B cell (primary cell): ENCODE measurements at regions not wholly inside any gene's neighbourhood (a gene's known extent, or its start where the extent isn't known, plus 50 kb on each side); places are given as distances from the start of the nearest gene placed in this dataset.

Experiments
- ATAC-seq: fragments of 200-7000 bp; cut with Tn5 transposase; one replicate; pipeline ENCODE4 v1.10.0; 2021; ENCODE audit warnings: low read depth, mild to moderate bottlenecking, moderate number of reproducible peaks, moderate library complexity
- CTCF ChIA-PET: fragments of 350-600 bp; sonication (Branson Sonifier 250); formaldehyde crosslinking; loops from one replicate; lab custom pipeline; 2021; ENCODE audit warnings: antibody characterized with exemption, inconsistent platforms; lab: Charles Lee
- POLR2A ChIA-PET: fragments of 350-600 bp; sonication (Branson Sonifier 250); formaldehyde crosslinking; loops from one replicate; lab custom pipeline; 2021; ENCODE audit warnings: antibody characterized with exemption; lab: Charles Lee
- DNase-seq: peaks from one replicate; pipeline ENCODE4 v3.0.0; 2013
- H2AFZ ChIP-seq: 2 replicates; pipeline ENCODE4 v1.6.1; 2012; ENCODE audit warnings: mild to moderate bottlenecking, low read depth, low read length; ENCODE audit not compliant: insufficient read depth, poor library complexity, severe bottlenecking
- H3K27ac ChIP-seq, 2 donors: 1 replicate in 1 of 2; 2 replicates in 1 of 2; pipeline ENCODE4 v1.5.1; 2012 to 2013; ENCODE audit warnings: low read length in 2 of 2, mild to moderate bottlenecking in 2 of 2, moderate library complexity in 1 of 2
- H3K27me3 ChIP-seq, 4 experiments: fragments of 200-600 bp in 1 of 4; sonication (generic) in 1 of 4; replicated peaks in 1 of 4; 1 replicate in 2 of 4; 2 replicates in 2 of 4; pipeline versions ENCODE4 v1.6.1 to v1.7.0; 2013 to 2016; ENCODE audit warnings: low read length in 3 of 4, mild to moderate bottlenecking in 2 of 4, mixed read lengths in 1 of 4, moderate library complexity in 1 of 4; ENCODE audit not compliant: insufficient read depth in 4 of 4, control insufficient read depth in 3 of 4; ENCODE audit errors: control extremely low read depth in 1 of 4
- H3K36me3 ChIP-seq, 2 experiments: replicated peaks in 1 of 2; 1 replicate in 1 of 2; 2 replicates in 1 of 2; pipeline versions ENCODE4 v1.6.1 to v1.7.1; 2013; ENCODE audit warnings: low read length in 1 of 2; ENCODE audit not compliant: insufficient read depth in 2 of 2, control insufficient read depth in 1 of 2; ENCODE audit errors: control extremely low read depth in 1 of 2, extremely low read depth in 1 of 2
- H3K4me1 ChIP-seq, 2 donors: fragments of 200-600 bp in 1 of 2; sonication (generic) in 1 of 2; 1 replicate in 1 of 2; 2 replicates in 1 of 2; pipeline versions ENCODE4 v1.5.1 to v1.6.1; 2013 to 2017; ENCODE audit warnings: low read length in 2 of 2; ENCODE audit not compliant: control insufficient read depth in 2 of 2, insufficient read depth in 2 of 2
- H3K4me2 ChIP-seq: replicated peaks from 2 replicates; pipeline ENCODE3; 2012; ENCODE audit warnings: mild to moderate bottlenecking, low read depth, low read length; ENCODE audit not compliant: poor library complexity, severe bottlenecking
- H3K4me3 ChIP-seq, 5 experiments: fragments of 200-600 bp in 1 of 5; sonication (generic) in 1 of 5; 1 replicate in 3 of 5; 2 replicates in 2 of 5; pipeline versions ENCODE4 v1.5.1 to v1.7.0; 2011 to 2016; ENCODE audit warnings: low read length in 4 of 5, mild to moderate bottlenecking in 4 of 5, low read depth in 2 of 5, control low read depth in 1 of 5, moderate library complexity in 1 of 5; ENCODE audit not compliant: insufficient read depth in 1 of 5; ENCODE audit errors: control extremely low read depth in 1 of 5, extremely low read depth in 1 of 5
- H3K79me2 ChIP-seq: fragments of 200-600 bp; sonication (generic); one replicate; pipeline ENCODE4 v1.6.0; 2016; ENCODE audit warnings: low read length; ENCODE audit not compliant: control insufficient read depth, insufficient read depth
- H3K9ac ChIP-seq: fragments of 200-600 bp; sonication (generic); 2 replicates; pipeline ENCODE4 v1.6.1; 2017; ENCODE audit warnings: mild to moderate bottlenecking, low read length, moderate library complexity
- H3K9me3 ChIP-seq, 3 donors: one replicate each; pipeline versions ENCODE4 v1.6.1 to v1.7.1; 2013; ENCODE audit warnings: low read length in 2 of 3; ENCODE audit not compliant: control insufficient read depth in 2 of 3, insufficient read depth in 1 of 3; ENCODE audit errors: control extremely low read depth in 1 of 3
- H4K20me1 ChIP-seq: 2 replicates; pipeline ENCODE4 v1.6.0; 2012; ENCODE audit warnings: mild to moderate bottlenecking, low read length; ENCODE audit not compliant: insufficient read depth, control insufficient read depth, poor library complexity, severe bottlenecking
- H3K27ac Mint-ChIP-seq: one replicate; pipeline ENCODE4 v1.8.0; 2021; ENCODE audit warnings: mixed read lengths
- H3K27me3 Mint-ChIP-seq: one replicate; pipeline ENCODE4 v1.8.0; 2021; ENCODE audit warnings: mixed read lengths
- H3K4me1 Mint-ChIP-seq: one replicate; pipeline ENCODE4 v1.8.0; 2021; ENCODE audit warnings: mixed read lengths
- H3K4me3 Mint-ChIP-seq: one replicate; pipeline ENCODE4 v1.8.0; 2021; ENCODE audit warnings: mixed read lengths
- H3K9me3 Mint-ChIP-seq: one replicate; pipeline ENCODE4 v1.8.0; 2022; ENCODE audit warnings: mixed read lengths; ENCODE audit not compliant: insufficient read depth
- CTCF ChIP-seq: fragments of 200-600 bp; IDR thresholded peaks from one replicate; pipeline ENCODE4 v1.8.0; 2022; ENCODE audit warnings: antibody characterized with exemption, mild to moderate bottlenecking
- EZH2 ChIP-seq: IDR thresholded peaks from 2 replicates; pipeline ENCODE4 v1.6.1; 2012; ENCODE audit warnings: borderline replicate concordance, low read depth, mild to moderate bottlenecking, moderate library complexity, low read length; ENCODE audit not compliant: insufficient read depth, poor library complexity, severe bottlenecking
- WGBS: methylation state at CpG from one replicate; pipeline ENCODE4 v1.1.5; 2013; ENCODE audit warnings: missing lambda C conversion rate; ENCODE audit not compliant: insufficient coverage; 5-methylcytosine and 5-hydroxymethylcytosine counted together
- intact Hi-C: fragments of 100-400 bp; cut with micrococcal nuclease; formaldehyde crosslinking; loops from one replicate; pipeline ENCODE4 v1.10.0; 2022

DNA sequence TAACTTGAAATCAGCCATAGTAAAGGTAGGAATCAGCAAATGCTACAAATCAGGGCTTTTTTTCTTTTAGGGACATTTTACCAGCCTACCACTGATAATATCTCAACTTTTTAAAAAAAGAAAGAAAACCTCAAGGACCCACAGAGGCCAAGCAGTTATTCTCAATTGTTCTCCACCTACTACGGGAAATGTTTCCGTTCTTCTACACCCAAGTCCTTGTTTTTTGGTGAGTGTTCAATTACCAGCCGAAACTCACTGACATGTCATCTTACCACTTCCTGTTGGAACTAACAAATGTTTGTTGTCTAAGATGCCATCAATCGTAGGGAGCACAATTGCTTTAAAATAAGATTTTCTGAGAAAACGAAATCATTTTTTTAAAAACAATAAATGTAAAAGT lies 50.2 kb upstream of the CDK1 start:
- Mint-ChIP-seq H3K27me3 (peaks cover 11% of the 10 kb centered on the region), H3K4me1 (peaks cover 39% of the 10 kb centered on the region), H3K9me3 (no peaks in the 10 kb centered on the region), H3K27ac (no peak overlapping the region), H3K4me3 (no peak overlapping the region)
- H4K20me1 ChIP-seq: no peaks in the 10 kb centered on the region
- ChIA-PET CTCF (interaction anchor here (1.2 kb wide), 1 partner anchor 41 kb away, joined by 4 read pairs; no protein-coding TSS in a partner anchor), POLR2A (no interaction called here)
- H3K27me3 ChIP-seq: peaks cover 0 to 4% (median 1%) of the 10 kb centered on the region in 4 experiments
- no peak overlapping the region for H3K27ac ChIP-seq
- DNase-seq (no peak), ATAC-seq (no peak)
- H3K9me3 ChIP-seq: no peaks in the 10 kb centered on the region
- H2AFZ ChIP-seq: no peak overlapping the region
- intact Hi-C loops: loop anchor here (2.0 kb wide), 1 partner anchor 13 kb away; no protein-coding TSS in a partner anchor
- H3K79me2 ChIP-seq: no peaks in the 10 kb centered on the region
- peak overlapping the region; percentile 2 for H3K4me2 ChIP-seq
- H3K4me1 ChIP-seq: peaks cover 16 to 18% of the 10 kb centered on the region in 2 donors
- 72% methylated on average over 2 of the region's 5 CpGs for WGBS
- H3K4me3 ChIP-seq: no peak overlapping the region
- no peak overlapping the region for H3K9ac ChIP-seq
- H3K36me3 ChIP-seq: no peaks in the 10 kb centered on the region
- TF ChIP-seq CTCF: no peak
- no peak for TF ChIP-seq EZH2

- Histone ChIP-seq H3K4me2 (no peak overlapping the region), H3K9ac (no peak overlapping the region), H3K36me3 (no peaks in the 10 kb centered on the region), H4K20me1 (no peaks in the 10 kb centered on the region), H3K4me1 (peaks cover 6 to 8% of the 10 kb centered on the region in 2 donors), H3K27me3 (peaks cover 0 to 4% (median 0%) of the 10 kb centered on the region in 4 experiments), H2AFZ (no peak overlapping the region), H3K27ac (no peak overlapping the region), H3K9me3 (no peaks in the 10 kb centered on the region), H3K79me2 (no peaks in the 10 kb centered on the region), H3K4me3 (no peak overlapping the region)
- H3K4me1 Mint-ChIP-seq: peaks cover 25% of the 10 kb centered on the region
- no peak overlapping the region for H3K4me3 Mint-ChIP-seq
- POLR2A ChIA-PET: no interaction called here
- no peak for TF ChIP-seq CTCF
- TF ChIP-seq EZH2: no peak
- no peak overlapping the region for H3K27ac Mint-ChIP-seq
- ATAC-seq (no peak), DNase-seq (no peak)
- intact Hi-C loops: no loop called here
- no peaks in the 10 kb centered on the region for H3K9me3 Mint-ChIP-seq
- CTCF ChIA-PET: interaction anchor here (0.7 to 1.6 kb wide), 2 partner anchors 50 to 487 kb away, joined by 3 read pairs; no protein-coding TSS in a partner anchor
- H3K27me3 Mint-ChIP-seq: peaks cover 15% of the 10 kb centered on the region
Observed at GRCh38 chr10:60726257-60726656, 52.0 kb upstream of the CDK1 start.
